ENCODE measurements at regions not wholly inside any gene's neighbourhood (a gene's known extent, or its start where the extent isn't known, plus 50 kb on each side); places are given as distances from the start of the nearest gene placed in this dataset.

GRCh38 chr10:125449571-125449970, 233.4 kb downstream of the TEX36 start:
- no peak for TF ChIP-seq CTCF (conservative IDR thresholded peaks at IDR 0.05; ENCODE audit: low read depth, low read length)
- DNase-seq (ENCODE audit: low read depth), result no peak
- no peak overlapping the region for H3K4me3 ChIP-seq (ENCODE audit: low read depth, low read length)

- TF ChIP-seq CTCF (conservative IDR thresholded peaks at IDR 0.05; ENCODE audit: low read depth, low read length), result peak; percentile 56
- H3K4me3 ChIP-seq (ENCODE audit: low read depth, low read length), result no peak overlapping the region
- DNase-seq (ENCODE audit: low read depth), result peak; percentile 6
Observed at GRCh38 chr10:125448596-125448995, 234.4 kb downstream of the TEX36 start.

GRCh38 chr10:125444790-125445189, 238.2 kb downstream of the TEX36 start:
- no peak for DNase-seq (ENCODE audit: low read depth)
- no peak for TF ChIP-seq CTCF (conservative IDR thresholded peaks at IDR 0.05; ENCODE audit: low read depth, low read length)
- no peak overlapping the region for H3K4me3 ChIP-seq (ENCODE audit: low read depth, low read length)

- no peak for TF ChIP-seq CTCF (conservative IDR thresholded peaks at IDR 0.05; ENCODE audit: low read depth, low read length)
- H3K4me3 ChIP-seq (ENCODE audit: low read depth, low read length), result no peak overlapping the region
- no peak for DNase-seq (ENCODE audit: low read depth)
Observed at GRCh38 chr10:125442856-125443540, 240.0 kb downstream of the TEX36 start.

- no peak for TF ChIP-seq CTCF (conservative IDR thresholded peaks at IDR 0.05; ENCODE audit: low read depth, low read length)
- no peak for DNase-seq (ENCODE audit: low read depth)
- H3K4me3 ChIP-seq (ENCODE audit: low read depth, low read length), result no peak overlapping the region
Observed at GRCh38 chr10:125441151-125441550, 241.8 kb downstream of the TEX36 start.

GRCh38 chr10:125431149-125431548, 251.8 kb downstream of the TEX36 start:
- no peak for DNase-seq (ENCODE audit: low read depth)
- H3K4me3 ChIP-seq (ENCODE audit: low read depth, low read length), result no peak overlapping the region
- TF ChIP-seq CTCF (conservative IDR thresholded peaks at IDR 0.05; ENCODE audit: low read depth, low read length), result no peak

GRCh38 chr10:125428054-125428453, 254.9 kb downstream of the TEX36 start:
- no peak overlapping the region for H3K4me3 ChIP-seq (ENCODE audit: low read depth, low read length)
- no peak for DNase-seq (ENCODE audit: low read depth)
- TF ChIP-seq CTCF (conservative IDR thresholded peaks at IDR 0.05; ENCODE audit: low read depth, low read length), result no peak

Data from choroid plexus epithelial cell (primary cell).